Type B pancreatic cell (in vitro differentiated cells): ENCODE measurements at regions not wholly inside any gene's neighbourhood (a gene's known extent, or its start where the extent isn't known, plus 50 kb on each side); places are given as distances from the start of the nearest gene placed in this dataset.
"Not testable (repeated sequence)": the region's sequence is repeated elsewhere in the genome, so short reads cannot be mapped to it uniquely, and the experiment has no call there.

Experiments
- DNase-seq: peaks from one replicate; pipeline ENCODE4 v3.0.0; 2021; ENCODE audit warnings: mixed read lengths; ENCODE audit not compliant: unreplicated experiment; ENCODE audit errors: extremely low spot score
- H3K27ac Mint-ChIP-seq: 2 replicates; pipeline ENCODE4 v1.8.0; 2021; ENCODE audit warnings: mild to moderate bottlenecking, mixed read lengths
- H3K27me3 Mint-ChIP-seq: 2 replicates; pipeline ENCODE4 v1.8.0; 2021; ENCODE audit warnings: mixed read lengths
- H3K36me3 Mint-ChIP-seq: 2 replicates; pipeline ENCODE4 v1.8.0; 2021; ENCODE audit warnings: mixed read lengths
- H3K4me1 Mint-ChIP-seq: one replicate; pipeline ENCODE4 v1.8.0; 2021; ENCODE audit warnings: mixed read lengths; ENCODE audit not compliant: unreplicated experiment
- H3K4me3 Mint-ChIP-seq: 2 replicates; pipeline ENCODE4 v1.8.0; 2021; ENCODE audit warnings: mild to moderate bottlenecking, mixed read lengths
- H3K9me3 Mint-ChIP-seq: 2 replicates; pipeline ENCODE4 v1.8.0; 2021; ENCODE audit warnings: mixed read lengths
- CTCF ChIP-seq: fragments of 200-600 bp; sonication (generic); conservative IDR thresholded peaks from 2 replicates; pipeline ENCODE4 v1.5.0; 2021; ENCODE audit warnings: antibody characterized with exemption, mild to moderate bottlenecking

DNA sequence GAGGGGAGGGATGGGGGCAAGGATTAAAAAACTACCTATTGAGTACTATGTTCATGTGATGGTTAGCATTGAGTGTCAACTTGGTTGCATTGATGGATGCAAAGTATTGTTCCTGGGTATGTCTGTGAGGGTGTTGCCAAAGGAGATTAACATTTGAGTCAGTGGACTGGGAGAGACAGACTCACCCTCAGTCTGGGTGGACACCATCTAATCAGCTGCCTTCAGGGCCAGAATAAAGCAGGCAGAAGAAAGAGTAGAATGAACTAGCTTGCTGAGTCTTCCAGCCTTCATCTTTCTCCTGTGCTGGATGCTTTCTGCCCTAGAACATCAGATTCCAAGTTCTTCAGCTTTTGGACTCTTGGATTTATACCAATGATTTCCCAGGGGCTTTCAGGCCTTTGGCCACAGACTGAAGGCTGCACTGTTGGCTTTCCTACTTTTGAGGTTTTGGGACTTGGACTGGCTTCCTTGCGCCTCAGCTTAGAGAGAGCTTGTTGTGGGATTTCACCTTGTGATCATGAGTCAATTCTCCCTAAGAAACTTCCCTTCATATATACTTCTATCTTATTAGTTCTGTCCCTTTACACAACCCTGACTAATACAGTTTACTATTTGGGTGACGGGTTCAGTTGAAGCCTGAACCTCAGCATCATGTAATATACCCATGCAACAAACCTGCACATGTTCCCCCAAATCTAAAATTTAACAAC lies 70.2 kb downstream of the MTNR1B start:
- no peak overlapping the region for H3K27ac Mint-ChIP-seq
- DNase-seq, result no peak
- H3K9me3 Mint-ChIP-seq, result peaks cover 10% of the 10 kb centered on the region
- no peak for TF ChIP-seq CTCF
- H3K4me3 Mint-ChIP-seq, result no peak overlapping the region
- H3K27me3 Mint-ChIP-seq, result peaks cover 6% of the 10 kb centered on the region
- H3K36me3 Mint-ChIP-seq, result no peaks in the 10 kb centered on the region
- no peaks in the 10 kb centered on the region for H3K4me1 Mint-ChIP-seq

- no peaks in the 10 kb centered on the region for H3K36me3 Mint-ChIP-seq
- no peak for DNase-seq
- H3K4me3 Mint-ChIP-seq, result no peak overlapping the region
- TF ChIP-seq CTCF, result no peak
- H3K27ac Mint-ChIP-seq, result no peak overlapping the region
- H3K27me3 Mint-ChIP-seq, result peaks cover 4% of the 10 kb centered on the region
- peaks cover 10% of the 10 kb centered on the region for H3K9me3 Mint-ChIP-seq
- H3K4me1 Mint-ChIP-seq, result no peaks in the 10 kb centered on the region
Observed at GRCh38 chr11:93041682-93042081, 72.2 kb downstream of the MTNR1B start.

DNA sequence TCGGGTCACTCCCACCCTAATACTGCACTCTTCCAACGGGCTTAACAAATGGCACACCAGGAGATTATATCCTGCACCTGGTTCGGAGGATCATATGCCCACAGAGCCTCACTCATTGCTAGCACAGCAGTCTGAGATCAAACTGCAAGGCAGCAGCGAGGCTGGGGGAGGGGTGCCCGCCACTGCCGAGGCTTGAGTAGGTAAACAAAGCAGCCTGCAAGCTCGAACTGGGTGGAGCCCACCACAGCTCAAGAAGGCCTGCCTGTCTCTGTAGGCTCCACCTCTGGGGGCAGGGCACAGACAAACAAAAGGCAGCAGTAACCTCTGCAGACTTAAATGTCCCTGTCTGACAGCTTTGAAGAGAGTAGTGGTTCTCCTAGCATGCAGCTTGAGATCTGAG lies 73.7 kb downstream of the MTNR1B start:
- not testable (repeated sequence) for H3K4me3 Mint-ChIP-seq, H3K36me3 Mint-ChIP-seq, H3K27me3 Mint-ChIP-seq, H3K4me1 Mint-ChIP-seq, H3K9me3 Mint-ChIP-seq, H3K27ac Mint-ChIP-seq, DNase-seq

- no peak for DNase-seq
- H3K4me3 Mint-ChIP-seq, result no peak overlapping the region
- no peak for TF ChIP-seq CTCF
- H3K4me1 Mint-ChIP-seq, result no peaks in the 10 kb centered on the region
- no peaks in the 10 kb centered on the region for H3K9me3 Mint-ChIP-seq
- no peak overlapping the region for H3K27ac Mint-ChIP-seq
- no peaks in the 10 kb centered on the region for H3K36me3 Mint-ChIP-seq
- H3K27me3 Mint-ChIP-seq, result peaks cover 7% of the 10 kb centered on the region
Observed at GRCh38 chr11:93049740-93050139, 80.3 kb downstream of the MTNR1B start.

GRCh38 chr11:93051186-93051585 lies 81.7 kb downstream of the MTNR1B start:
- no peaks in the 10 kb centered on the region for H3K4me1 Mint-ChIP-seq
- H3K27me3 Mint-ChIP-seq, result peaks cover 7% of the 10 kb centered on the region
- H3K4me3 Mint-ChIP-seq, result no peak overlapping the region
- no peak for TF ChIP-seq CTCF
- H3K27ac Mint-ChIP-seq, result no peak overlapping the region
- no peak for DNase-seq
- H3K36me3 Mint-ChIP-seq, result no peaks in the 10 kb centered on the region
- H3K9me3 Mint-ChIP-seq, result no peaks in the 10 kb centered on the region

DNA sequence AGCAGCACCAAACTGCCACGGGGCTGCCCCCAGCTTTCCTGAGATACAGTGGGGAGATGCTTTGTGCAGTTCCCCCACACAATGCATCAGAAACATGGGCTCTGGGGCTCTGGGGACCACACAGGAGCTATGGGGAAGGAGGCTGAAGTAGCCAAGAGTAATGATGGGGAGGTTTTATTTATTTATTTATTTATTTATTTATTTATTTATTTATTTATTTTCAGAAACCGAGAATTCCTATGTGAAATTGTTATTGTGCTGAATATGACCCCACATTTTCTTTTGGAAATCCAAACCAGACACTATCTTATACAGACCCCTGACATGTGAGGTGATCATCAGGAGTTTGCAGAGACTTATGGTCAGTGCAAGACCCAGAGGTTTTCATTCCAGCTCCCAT lies 84.4 kb downstream of the MTNR1B start:
- DNase-seq, result no peak
- Mint-ChIP-seq H3K27ac (no peak overlapping the region), H3K36me3 (no peaks in the 10 kb centered on the region), H3K4me1 (peaks cover 8% of the 10 kb centered on the region), H3K4me3 (no peak overlapping the region), H3K27me3 (peaks cover 7% of the 10 kb centered on the region), H3K9me3 (no peaks in the 10 kb centered on the region)
- TF ChIP-seq CTCF, result no peak
